ENCODE measurements at regions not wholly inside any gene's neighbourhood (a gene's known extent, or its start where the extent isn't known, plus 50 kb on each side); places are given as distances from the start of the nearest gene placed in this dataset.

- TF ChIP-seq CTCF (IDR thresholded peaks at IDR 0.05) (no peak), POLR2AphosphoS5 (IDR thresholded peaks at IDR 0.05; ENCODE audit: low read depth, low read length) (no peak), SIN3A (IDR thresholded peaks at IDR 0.05; ENCODE audit: borderline replicate concordance, insufficient read depth, low read depth, low read length) (no peak)
- TF ChIP-seq, protein P1, sequence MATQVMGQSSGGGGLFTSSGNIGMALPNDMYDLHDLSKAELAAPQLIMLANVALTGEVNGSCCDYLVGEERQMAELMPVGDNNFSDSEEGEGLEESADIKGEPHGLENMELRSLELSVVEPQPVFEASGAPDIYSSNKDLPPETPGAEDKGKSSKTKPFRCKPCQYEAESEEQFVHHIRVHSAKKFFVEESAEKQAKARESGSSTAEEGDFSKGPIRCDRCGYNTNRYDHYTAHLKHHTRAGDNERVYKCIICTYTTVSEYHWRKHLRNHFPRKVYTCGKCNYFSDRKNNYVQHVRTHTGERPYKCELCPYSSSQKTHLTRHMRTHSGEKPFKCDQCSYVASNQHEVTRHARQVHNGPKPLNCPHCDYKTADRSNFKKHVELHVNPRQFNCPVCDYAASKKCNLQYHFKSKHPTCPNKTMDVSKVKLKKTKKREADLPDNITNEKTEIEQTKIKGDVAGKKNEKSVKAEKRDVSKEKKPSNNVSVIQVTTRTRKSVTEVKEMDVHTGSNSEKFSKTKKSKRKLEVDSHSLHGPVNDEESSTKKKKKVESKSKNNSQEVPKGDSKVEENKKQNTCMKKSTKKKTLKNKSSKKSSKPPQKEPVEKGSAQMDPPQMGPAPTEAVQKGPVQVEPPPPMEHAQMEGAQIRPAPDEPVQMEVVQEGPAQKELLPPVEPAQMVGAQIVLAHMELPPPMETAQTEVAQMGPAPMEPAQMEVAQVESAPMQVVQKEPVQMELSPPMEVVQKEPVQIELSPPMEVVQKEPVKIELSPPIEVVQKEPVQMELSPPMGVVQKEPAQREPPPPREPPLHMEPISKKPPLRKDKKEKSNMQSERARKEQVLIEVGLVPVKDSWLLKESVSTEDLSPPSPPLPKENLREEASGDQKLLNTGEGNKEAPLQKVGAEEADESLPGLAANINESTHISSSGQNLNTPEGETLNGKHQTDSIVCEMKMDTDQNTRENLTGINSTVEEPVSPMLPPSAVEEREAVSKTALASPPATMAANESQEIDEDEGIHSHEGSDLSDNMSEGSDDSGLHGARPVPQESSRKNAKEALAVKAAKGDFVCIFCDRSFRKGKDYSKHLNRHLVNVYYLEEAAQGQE (IDR thresholded peaks at IDR 0.05; ENCODE audit: insufficient read depth in 1 of 2, low read depth in 2 of 2, low read length in 1 of 2): no peak
Measured at GRCh38 chr10:44258460-44259089, 126.3 kb downstream of the CXCL12 start.
